ENCODE measurements at regions not wholly inside any gene's neighbourhood (a gene's known extent, or its start where the extent isn't known, plus 50 kb on each side); places are given as distances from the start of the nearest gene placed in this dataset.
A peak's percentile ranks its signal among the peaks of the same experiment; 100 is the strongest.

- H3K27ac ChIP-seq (ENCODE audit: low read length): no peak overlapping the region
- DNase-seq: no peak
Observed at GRCh38 chr15:94056314-94056713, 175.0 kb upstream of the MCTP2 start.

GRCh38 chr15:94053626-94054025 lies 177.7 kb upstream of the MCTP2 start:
- no peak for DNase-seq
- H3K27ac ChIP-seq (ENCODE audit: low read length): no peak overlapping the region
- no peak overlapping the region for H3K4me3 ChIP-seq (ENCODE audit: low read length)
- no peaks in the 10 kb centered on the region for H3K4me1 ChIP-seq (ENCODE audit: control insufficient read depth, insufficient read depth, low read length)
- peaks cover 4% of the 10 kb centered on the region for H3K27me3 ChIP-seq (ENCODE audit: control insufficient read depth, insufficient read depth)
- H3K9me3 ChIP-seq (ENCODE audit: control insufficient read depth, low read length): no peaks in the 10 kb centered on the region
- no peak for ATAC-seq
- intact Hi-C loops (cut with DNase I): no loop called here

More at GRCh38 chr15:94056314-94056713, 175.0 kb upstream of the MCTP2 start:
- intact Hi-C loops (cut with DNase I): no loop called here
- Histone ChIP-seq H3K9me3 (ENCODE audit: control insufficient read depth, low read length) (no peaks in the 10 kb centered on the region), H3K27me3 (ENCODE audit: control insufficient read depth, insufficient read depth) (peaks cover 4% of the 10 kb centered on the region), H3K4me3 (ENCODE audit: low read length) (no peak overlapping the region), H3K4me1 (ENCODE audit: control insufficient read depth, insufficient read depth, low read length) (no peaks in the 10 kb centered on the region)
- no peak for ATAC-seq

- H3K4me1 ChIP-seq (ENCODE audit: control insufficient read depth, insufficient read depth, low read length): no peaks in the 10 kb centered on the region
Observed at GRCh38 chr15:94052711-94053110, 178.7 kb upstream of the MCTP2 start.

GRCh38 chr15:94047566-94047965 lies 183.8 kb upstream of the MCTP2 start:
- 85% methylated on average over 2 of the region's 2 CpGs for WGBS
- no peaks in the 10 kb centered on the region for H3K4me1 ChIP-seq (ENCODE audit: control insufficient read depth, insufficient read depth, low read length)
- intact Hi-C loops (cut with DNase I): no loop called here
- no peaks in the 10 kb centered on the region for H3K9me3 ChIP-seq (ENCODE audit: control insufficient read depth, low read length)
- DNase-seq (no peak), ATAC-seq (no peak)
- H3K4me3 ChIP-seq (ENCODE audit: low read length): no peak overlapping the region
- no peaks in the 10 kb centered on the region for H3K27me3 ChIP-seq (ENCODE audit: control insufficient read depth, insufficient read depth)
- H3K27ac ChIP-seq (ENCODE audit: low read length): no peak overlapping the region

More at GRCh38 chr15:94052711-94053110, 178.7 kb upstream of the MCTP2 start:
- no peak for ATAC-seq
- no peak overlapping the region for H3K4me3 ChIP-seq (ENCODE audit: low read length)
- no peak overlapping the region for H3K27ac ChIP-seq (ENCODE audit: low read length)
- intact Hi-C loops (cut with DNase I): no loop called here
- 76% methylated on average over 2 of the region's 2 CpGs for WGBS
- peaks cover 4% of the 10 kb centered on the region for H3K27me3 ChIP-seq (ENCODE audit: control insufficient read depth, insufficient read depth)
- no peak for DNase-seq
- no peaks in the 10 kb centered on the region for H3K9me3 ChIP-seq (ENCODE audit: control insufficient read depth, low read length)

- 68% methylated on average over 9 of the region's 9 CpGs for WGBS
- DNase-seq (no peak), ATAC-seq (no peak)
- no peaks in the 10 kb centered on the region for H3K4me1 ChIP-seq (ENCODE audit: control insufficient read depth, insufficient read depth, low read length)
- intact Hi-C loops (cut with DNase I): no loop called here
- no peaks in the 10 kb centered on the region for H3K9me3 ChIP-seq (ENCODE audit: control insufficient read depth, low read length)
- H3K27me3 ChIP-seq (ENCODE audit: control insufficient read depth, insufficient read depth): no peaks in the 10 kb centered on the region
- no peak overlapping the region for H3K4me3 ChIP-seq (ENCODE audit: low read length)
- H3K27ac ChIP-seq (ENCODE audit: low read length): no peak overlapping the region
Observed at GRCh38 chr15:94042180-94042928, 189.0 kb upstream of the MCTP2 start.

GRCh38 chr15:94041746-94042145 lies 189.6 kb upstream of the MCTP2 start:
- no peak for ATAC-seq
- Histone ChIP-seq H3K4me3 (ENCODE audit: low read length) (no peak overlapping the region), H3K9me3 (ENCODE audit: control insufficient read depth, low read length) (no peaks in the 10 kb centered on the region), H3K27me3 (ENCODE audit: control insufficient read depth, insufficient read depth) (no peaks in the 10 kb centered on the region), H3K27ac (ENCODE audit: low read length) (no peak overlapping the region), H3K4me1 (ENCODE audit: control insufficient read depth, insufficient read depth, low read length) (no peaks in the 10 kb centered on the region)
- DNase-seq: no peak
- intact Hi-C loops (cut with DNase I): no loop called here
- WGBS: 53% methylated on average over 3 of the region's 3 CpGs

- 86% methylated on average over 2 of the region's 2 CpGs for WGBS
- intact Hi-C loops (cut with DNase I): no loop called here
- H3K4me3 ChIP-seq (ENCODE audit: low read length): no peak overlapping the region
- ATAC-seq: no peak
- no peaks in the 10 kb centered on the region for H3K9me3 ChIP-seq (ENCODE audit: control insufficient read depth, low read length)
- H3K4me1 ChIP-seq (ENCODE audit: control insufficient read depth, insufficient read depth, low read length): no peaks in the 10 kb centered on the region
- DNase-seq: no peak
- no peaks in the 10 kb centered on the region for H3K27me3 ChIP-seq (ENCODE audit: control insufficient read depth, insufficient read depth)
- no peak overlapping the region for H3K27ac ChIP-seq (ENCODE audit: low read length)
Observed at GRCh38 chr15:94040541-94041248, 190.7 kb upstream of the MCTP2 start.

GRCh38 chr15:94036156-94036555 lies 195.2 kb upstream of the MCTP2 start:
- WGBS: 77% methylated on average over 2 of the region's 2 CpGs
- intact Hi-C loops (cut with DNase I): no loop called here
- DNase-seq (no peak), ATAC-seq (no peak)
- no peak overlapping the region for H3K4me3 ChIP-seq (ENCODE audit: low read length)
- no peaks in the 10 kb centered on the region for H3K27me3 ChIP-seq (ENCODE audit: control insufficient read depth, insufficient read depth)
- no peaks in the 10 kb centered on the region for H3K4me1 ChIP-seq (ENCODE audit: control insufficient read depth, insufficient read depth, low read length)
- H3K9me3 ChIP-seq (ENCODE audit: control insufficient read depth, low read length): no peaks in the 10 kb centered on the region
- H3K27ac ChIP-seq (ENCODE audit: low read length): no peak overlapping the region

- H3K27ac ChIP-seq (ENCODE audit: low read length): no peak overlapping the region
- no peak overlapping the region for H3K4me3 ChIP-seq (ENCODE audit: low read length)
- no peaks in the 10 kb centered on the region for H3K9me3 ChIP-seq (ENCODE audit: control insufficient read depth, low read length)
- 92% methylated on average over 17 of the region's 17 CpGs for WGBS
- no peaks in the 10 kb centered on the region for H3K4me1 ChIP-seq (ENCODE audit: control insufficient read depth, insufficient read depth, low read length)
- H3K27me3 ChIP-seq (ENCODE audit: control insufficient read depth, insufficient read depth): no peaks in the 10 kb centered on the region
- intact Hi-C loops (cut with DNase I): no loop called here
- peak in 1 of 3 donors; percentile 36 for DNase-seq
- no peak for ATAC-seq
Observed at GRCh38 chr15:94033683-94034020, 197.7 kb upstream of the MCTP2 start.

- no peak for ATAC-seq
- 69% methylated on average over 8 of the region's 8 CpGs for WGBS
- Histone ChIP-seq H3K9me3 (ENCODE audit: control insufficient read depth, low read length) (no peaks in the 10 kb centered on the region), H3K4me3 (ENCODE audit: low read length) (no peak overlapping the region), H3K27ac (ENCODE audit: low read length) (no peak overlapping the region), H3K27me3 (ENCODE audit: control insufficient read depth, insufficient read depth) (no peaks in the 10 kb centered on the region), H3K4me1 (ENCODE audit: control insufficient read depth, insufficient read depth, low read length) (no peaks in the 10 kb centered on the region)
- DNase-seq: no peak
- intact Hi-C loops (cut with DNase I): no loop called here
Observed at GRCh38 chr15:94033014-94033682, 198.2 kb upstream of the MCTP2 start.

- no peaks in the 10 kb centered on the region for H3K4me1 ChIP-seq (ENCODE audit: control insufficient read depth, insufficient read depth, low read length)
- DNase-seq (no peak), ATAC-seq (no peak)
- no peak overlapping the region for H3K27ac ChIP-seq (ENCODE audit: low read length)
- 89% methylated on average over 7 of the region's 7 CpGs for WGBS
- intact Hi-C loops (cut with DNase I): no loop called here
- no peaks in the 10 kb centered on the region for H3K27me3 ChIP-seq (ENCODE audit: control insufficient read depth, insufficient read depth)
- no peaks in the 10 kb centered on the region for H3K9me3 ChIP-seq (ENCODE audit: control insufficient read depth, low read length)
- no peak overlapping the region for H3K4me3 ChIP-seq (ENCODE audit: low read length)
Observed at GRCh38 chr15:94032571-94032970, 198.8 kb upstream of the MCTP2 start.
